NB4 (cell line): ENCODE measurements at regions not wholly inside any gene's neighbourhood (a gene's known extent, or its start where the extent isn't known, plus 50 kb on each side); places are given as distances from the start of the nearest gene placed in this dataset.

ENCODE experiments used
- DNase-seq: peaks from one replicate; pipeline ENCODE4 v3.0.0; 2010; ENCODE audit warnings: low read depth
- H3K4me3 ChIP-seq: one replicate; pipeline ENCODE4 v1.5.1; 2011; ENCODE audit warnings: mild to moderate bottlenecking, low read depth, low read length, moderate library complexity
- MAX ChIP-seq: IDR thresholded peaks from 2 replicates; pipeline ENCODE4 v1.6.1; 2011; ENCODE audit warnings: low read depth, low read length
- MYC ChIP-seq: IDR thresholded peaks from 2 replicates; pipeline ENCODE4 v1.6.1; 2011; ENCODE audit warnings: low read depth, low read length
- POLR2A ChIP-seq: IDR thresholded peaks from 2 replicates; pipeline ENCODE4 v1.6.1; 2011; ENCODE audit warnings: mild to moderate bottlenecking; ENCODE audit not compliant: insufficient read length; ENCODE audit errors: extremely low read depth
- TF ChIP-seq, protein P1 (sequence below): IDR thresholded peaks from one replicate; pipeline ENCODE4 v1.5.1; 2012; ENCODE audit warnings: low read depth, low read length

- H3K4me3 ChIP-seq, result no peak overlapping the region
Measured at GRCh38 chr9:14529629-14530028, 163.6 kb downstream of the ZDHHC21 start.

DNA sequence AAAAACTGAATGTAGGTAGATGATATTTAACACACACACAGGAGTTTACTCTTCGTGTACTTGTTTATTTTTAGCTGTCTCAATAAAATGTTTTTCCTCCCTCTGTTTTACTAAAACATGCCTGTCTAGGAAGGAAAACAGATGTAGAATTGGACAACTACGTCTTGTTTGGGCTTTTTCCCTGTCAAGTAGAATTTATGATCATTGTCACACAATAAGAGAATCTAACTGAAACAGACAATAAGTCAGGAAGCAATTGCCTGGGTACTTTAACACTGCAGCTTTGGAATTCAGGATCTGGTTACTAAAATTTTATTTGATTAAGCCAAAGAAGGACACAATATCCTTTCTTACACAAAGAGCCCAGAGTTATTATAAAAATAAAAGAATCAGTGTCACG lies 164.2 kb downstream of the ZDHHC21 start:
- TF ChIP-seq MAX, result no peak
- no peak for TF ChIP-seq POLR2A
- TF ChIP-seq, protein P1, sequence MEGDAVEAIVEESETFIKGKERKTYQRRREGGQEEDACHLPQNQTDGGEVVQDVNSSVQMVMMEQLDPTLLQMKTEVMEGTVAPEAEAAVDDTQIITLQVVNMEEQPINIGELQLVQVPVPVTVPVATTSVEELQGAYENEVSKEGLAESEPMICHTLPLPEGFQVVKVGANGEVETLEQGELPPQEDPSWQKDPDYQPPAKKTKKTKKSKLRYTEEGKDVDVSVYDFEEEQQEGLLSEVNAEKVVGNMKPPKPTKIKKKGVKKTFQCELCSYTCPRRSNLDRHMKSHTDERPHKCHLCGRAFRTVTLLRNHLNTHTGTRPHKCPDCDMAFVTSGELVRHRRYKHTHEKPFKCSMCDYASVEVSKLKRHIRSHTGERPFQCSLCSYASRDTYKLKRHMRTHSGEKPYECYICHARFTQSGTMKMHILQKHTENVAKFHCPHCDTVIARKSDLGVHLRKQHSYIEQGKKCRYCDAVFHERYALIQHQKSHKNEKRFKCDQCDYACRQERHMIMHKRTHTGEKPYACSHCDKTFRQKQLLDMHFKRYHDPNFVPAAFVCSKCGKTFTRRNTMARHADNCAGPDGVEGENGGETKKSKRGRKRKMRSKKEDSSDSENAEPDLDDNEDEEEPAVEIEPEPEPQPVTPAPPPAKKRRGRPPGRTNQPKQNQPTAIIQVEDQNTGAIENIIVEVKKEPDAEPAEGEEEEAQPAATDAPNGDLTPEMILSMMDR, result no peak
- no peak overlapping the region for H3K4me3 ChIP-seq
- no peak for DNase-seq

More at GRCh38 chr9:14529629-14530028, 163.6 kb downstream of the ZDHHC21 start:
- TF ChIP-seq, protein P1, result no peak
- no peak for TF ChIP-seq MAX
- no peak for TF ChIP-seq MYC
- TF ChIP-seq POLR2A, result no peak
- no peak for DNase-seq

GRCh38 chr9:14526504-14526903 lies 166.7 kb downstream of the ZDHHC21 start:
- DNase-seq, result no peak
- H3K4me3 ChIP-seq, result no peak overlapping the region
- TF ChIP-seq MAX, result no peak
- TF ChIP-seq, protein P1, result no peak
- TF ChIP-seq MYC, result no peak
- no peak for TF ChIP-seq POLR2A

DNA sequence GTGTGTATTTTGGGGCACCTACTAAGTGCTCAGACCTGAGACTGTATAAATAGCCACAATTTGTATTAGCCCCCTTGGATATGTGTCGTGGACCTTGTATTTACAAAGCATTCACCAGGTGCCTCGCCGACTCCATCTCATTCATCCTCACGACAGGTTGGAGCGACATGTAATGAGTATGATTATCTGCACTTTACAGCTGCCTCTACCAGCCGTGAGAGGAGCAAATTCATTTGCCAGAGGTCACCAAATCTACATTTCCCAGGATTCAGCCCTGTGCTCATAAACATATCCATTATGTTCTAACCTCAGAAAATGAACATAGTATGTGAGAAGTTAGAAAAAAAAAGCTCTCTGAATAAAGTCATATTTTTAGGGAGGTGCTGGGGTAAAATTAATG lies 167.4 kb downstream of the ZDHHC21 start:
- no peak for TF ChIP-seq MYC
- TF ChIP-seq, protein P1, result no peak
- no peak for DNase-seq
- no peak overlapping the region for H3K4me3 ChIP-seq

- TF ChIP-seq MYC (no peak), MAX (no peak), POLR2A (no peak)
- TF ChIP-seq, protein P1, result no peak
- DNase-seq, result no peak
- H3K4me3 ChIP-seq, result no peak overlapping the region
Measured at GRCh38 chr9:14524873-14525515, 168.2 kb downstream of the ZDHHC21 start.

DNA sequence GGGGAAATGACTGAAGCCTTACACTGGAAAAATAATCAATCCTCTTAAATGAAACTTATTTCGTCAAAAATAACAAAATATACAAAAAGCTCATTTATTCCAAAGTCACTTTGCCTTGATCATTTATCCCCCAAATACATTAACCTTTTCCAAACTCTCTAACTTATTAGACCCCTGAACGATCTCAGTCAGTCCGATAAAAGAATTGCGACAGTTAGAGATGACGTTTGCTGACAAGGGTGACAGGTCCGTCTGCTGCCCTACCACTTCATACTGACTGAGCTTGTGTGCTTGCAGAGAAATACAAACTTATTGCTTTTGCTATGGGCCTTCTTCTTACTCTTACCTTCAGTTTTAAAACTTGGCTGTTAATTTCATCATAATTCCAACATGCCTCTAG lies 169.7 kb downstream of the ZDHHC21 start:
- no peak overlapping the region for H3K4me3 ChIP-seq
- no peak for TF ChIP-seq MAX
- TF ChIP-seq, protein P1, result no peak
- no peak for TF ChIP-seq MYC
- no peak for TF ChIP-seq POLR2A
- DNase-seq, result no peak
